ENCODE measurements at regions not wholly inside any gene's neighbourhood (a gene's known extent, or its start where the extent isn't known, plus 50 kb on each side); places are given as distances from the start of the nearest gene placed in this dataset.

GRCh38 chr3:3589715-3590130 is 209.5 kb upstream of the LRRN1 start:
- H3K27ac Mint-ChIP-seq, result no peak overlapping the region
- Histone ChIP-seq H3K36me3 (ENCODE audit: control insufficient read depth, insufficient read depth, low read length) (no peaks in the 10 kb centered on the region), H3K27me3 (ENCODE audit: control insufficient read depth, insufficient read depth, low read length, poor library complexity, severe bottlenecking) (no peaks in the 10 kb centered on the region), H3K4me3 (ENCODE audit: low read length) (no peak overlapping the region), H3K9ac (ENCODE audit: extremely low read depth, low read length, poor library complexity, severe bottlenecking) (no peak overlapping the region), H3K9me3 (ENCODE audit: control insufficient read depth, low read length) (no peaks in the 10 kb centered on the region), H3K4me1 (ENCODE audit: control insufficient read depth, insufficient read depth, low read length) (no peaks in the 10 kb centered on the region), H3K27ac (ENCODE audit: low read depth, low read length) (no peak overlapping the region)
- H3K4me3 Mint-ChIP-seq, result no peak overlapping the region
- peaks cover 8% of the 10 kb centered on the region for H3K4me1 Mint-ChIP-seq
- H3K36me3 Mint-ChIP-seq (ENCODE audit: low read depth), result no peaks in the 10 kb centered on the region
- no peak for DNase-seq
- no peak for TF ChIP-seq CTCF (conservative IDR thresholded peaks at IDR 0.05)
- 90% methylated on average over 3 of the region's 3 CpGs for WGBS, 2 experiments (ENCODE audit: insufficient coverage in 1 of 2, insufficient read length in 1 of 2)
- H3K9me3 Mint-ChIP-seq, result no peaks in the 10 kb centered on the region
- H3K27me3 Mint-ChIP-seq (ENCODE audit: insufficient read depth), result peaks cover 7% of the 10 kb centered on the region

- Histone ChIP-seq H3K9ac (ENCODE audit: extremely low read depth, low read length, poor library complexity, severe bottlenecking) (no peak overlapping the region), H3K36me3 (ENCODE audit: control insufficient read depth, insufficient read depth, low read length) (no peaks in the 10 kb centered on the region), H3K4me3 (ENCODE audit: low read length) (no peak overlapping the region), H3K9me3 (ENCODE audit: control insufficient read depth, low read length) (no peaks in the 10 kb centered on the region), H3K27me3 (ENCODE audit: control insufficient read depth, insufficient read depth, low read length, poor library complexity, severe bottlenecking) (peaks cover 1% of the 10 kb centered on the region), H3K27ac (ENCODE audit: low read depth, low read length) (peak overlapping the region; percentile 78), H3K4me1 (ENCODE audit: control insufficient read depth, insufficient read depth, low read length) (no peaks in the 10 kb centered on the region)
- H3K36me3 Mint-ChIP-seq (ENCODE audit: low read depth), result no peaks in the 10 kb centered on the region
- no peak for DNase-seq
- H3K27me3 Mint-ChIP-seq (ENCODE audit: insufficient read depth), result peaks cover 8% of the 10 kb centered on the region
- TF ChIP-seq CTCF (conservative IDR thresholded peaks at IDR 0.05), result no peak
- H3K9me3 Mint-ChIP-seq, result no peaks in the 10 kb centered on the region
- H3K4me3 Mint-ChIP-seq, result no peak overlapping the region
- WGBS, 2 experiments (ENCODE audit: insufficient coverage in 1 of 2, insufficient read length in 1 of 2), result 87% methylated on average over 4 of the region's 4 CpGs; no CpG with 5 or more reads in 1 of the 2 experiments
- H3K27ac Mint-ChIP-seq, result no peak overlapping the region
- H3K4me1 Mint-ChIP-seq, result peaks cover 8% of the 10 kb centered on the region
Measured at GRCh38 chr3:3587647-3587972, 211.6 kb upstream of the LRRN1 start.

- Histone ChIP-seq H3K27me3 (ENCODE audit: control insufficient read depth, insufficient read depth, low read length, poor library complexity, severe bottlenecking) (peaks cover 6% of the 10 kb centered on the region), H3K36me3 (ENCODE audit: control insufficient read depth, insufficient read depth, low read length) (no peaks in the 10 kb centered on the region), H3K9me3 (ENCODE audit: control insufficient read depth, low read length) (no peaks in the 10 kb centered on the region), H3K4me1 (ENCODE audit: control insufficient read depth, insufficient read depth, low read length) (no peaks in the 10 kb centered on the region), H3K4me3 (ENCODE audit: low read length) (no peak overlapping the region), H3K27ac (ENCODE audit: low read depth, low read length) (peak overlapping the region; percentile 78), H3K9ac (ENCODE audit: extremely low read depth, low read length, poor library complexity, severe bottlenecking) (no peak overlapping the region)
- Mint-ChIP-seq H3K27me3 (ENCODE audit: insufficient read depth) (peaks cover 14% of the 10 kb centered on the region), H3K4me1 (peaks cover 8% of the 10 kb centered on the region), H3K36me3 (ENCODE audit: low read depth) (no peaks in the 10 kb centered on the region), H3K9me3 (no peaks in the 10 kb centered on the region), H3K4me3 (no peak overlapping the region), H3K27ac (no peak overlapping the region)
- 88 to 89% methylated on average over 6 to 7 of the region's 8 CpGs for WGBS, 2 experiments (ENCODE audit: insufficient coverage in 1 of 2, insufficient read length in 1 of 2)
- TF ChIP-seq CTCF (conservative IDR thresholded peaks at IDR 0.05), result no peak
- DNase-seq, result no peak
Measured at GRCh38 chr3:3586843-3587646, 212.2 kb upstream of the LRRN1 start.
